CD4-positive, alpha-beta T cell (primary cell): ENCODE measurements at regions not wholly inside any gene's neighbourhood (a gene's known extent, or its start where the extent isn't known, plus 50 kb on each side); places are given as distances from the start of the nearest gene placed in this dataset.

ENCODE experiments used
- ATAC-seq: fragments of 200-7000 bp; cut with Tn5 transposase; one replicate; pipeline ENCODE4 v1.10.0; 2022; ENCODE audit warnings: mild to moderate bottlenecking; ENCODE audit not compliant: poor library complexity
- CTCF ChIA-PET: fragments of 350-600 bp; sonication (Branson Sonifier 250); formaldehyde crosslinking; loops from one replicate; lab custom pipeline; 2021; ENCODE audit warnings: antibody characterized with exemption, inconsistent platforms; lab: Charles Lee
- POLR2A ChIA-PET: fragments of 350-600 bp; sonication (Branson Sonifier 250); formaldehyde crosslinking; loops from one replicate; lab custom pipeline; 2021; ENCODE audit warnings: antibody characterized with exemption, inconsistent platforms; lab: Charles Lee
- DNase-seq, 14 experiments: peaks; one replicate each; pipeline ENCODE4 v3.0.0-alpha.2; 2013 to 2020; ENCODE audit warnings: mixed read lengths in 2 of 14
- H3K27ac ChIP-seq, 2 donors: one replicate each; pipeline versions ENCODE4 v1.5.1 to v1.7.0; 2013; ENCODE audit warnings: low read length in 2 of 2, low read depth in 1 of 2, mild to moderate bottlenecking in 1 of 2
- H3K27me3 ChIP-seq, 2 experiments: 1 replicate in 1 of 2; 2 replicates in 1 of 2; pipeline versions ENCODE4 v1.6.1 to v1.7.0; 2013; ENCODE audit warnings: low read length in 2 of 2, control low read depth in 1 of 2, mild to moderate bottlenecking in 1 of 2, moderate library complexity in 1 of 2; ENCODE audit not compliant: insufficient read depth in 2 of 2, control insufficient read depth in 1 of 2
- H3K36me3 ChIP-seq: one replicate; pipeline ENCODE4 v1.6.1; 2013; ENCODE audit warnings: low read length, control low read depth; ENCODE audit not compliant: insufficient read depth
- H3K4me1 ChIP-seq: one replicate; pipeline ENCODE4 v1.6.1; 2013; ENCODE audit warnings: low read length, control low read depth; ENCODE audit not compliant: insufficient read depth
- H3K4me3 ChIP-seq: one replicate; pipeline ENCODE4 v1.5.1; 2013; ENCODE audit warnings: mild to moderate bottlenecking, low read length, moderate library complexity
- H3K9me3 ChIP-seq, 2 experiments: 1 replicate in 1 of 2; 2 replicates in 1 of 2; pipeline versions ENCODE4 v1.6.1 to v1.7.0; 2013; ENCODE audit warnings: low read length in 2 of 2, mild to moderate bottlenecking in 2 of 2, control low read depth in 1 of 2, moderate library complexity in 1 of 2; ENCODE audit not compliant: control insufficient read depth in 1 of 2, insufficient read depth in 1 of 2
- H3K27ac Mint-ChIP-seq: one replicate; pipeline ENCODE4 v1.8.0; 2020; ENCODE audit warnings: mixed read lengths
- H3K27me3 Mint-ChIP-seq: one replicate; pipeline ENCODE4 v1.8.0; 2021; ENCODE audit warnings: mixed read lengths
- H3K36me3 Mint-ChIP-seq: one replicate; pipeline ENCODE4 v1.8.0; 2021; ENCODE audit warnings: low read depth, mixed read lengths
- H3K4me1 Mint-ChIP-seq: one replicate; pipeline ENCODE4 v1.8.0; 2021; ENCODE audit warnings: low read depth, mixed read lengths
- H3K4me3 Mint-ChIP-seq: one replicate; pipeline ENCODE4 v1.8.0; 2020; ENCODE audit warnings: mild to moderate bottlenecking, mixed read lengths
- H3K9me3 Mint-ChIP-seq: one replicate; pipeline ENCODE4 v1.8.0; 2020; ENCODE audit warnings: mixed read lengths
- intact Hi-C, 2 experiments: fragments of 100-400 bp; cut with DNase I in 1 of 2; cut with micrococcal nuclease in 1 of 2; formaldehyde crosslinking; loops; one replicate each; pipeline versions ENCODE4 v1.15.1 to v1.9.0; 2023 to 2025; cut with DNase I, micrococcal nuclease
- TF ChIP-seq, protein P1 (sequence below): fragments of 200-600 bp; IDR thresholded peaks from one replicate; pipeline ENCODE4 v1.8.0; 2022; ENCODE audit warnings: antibody characterized with exemption, mild to moderate bottlenecking

DNA sequence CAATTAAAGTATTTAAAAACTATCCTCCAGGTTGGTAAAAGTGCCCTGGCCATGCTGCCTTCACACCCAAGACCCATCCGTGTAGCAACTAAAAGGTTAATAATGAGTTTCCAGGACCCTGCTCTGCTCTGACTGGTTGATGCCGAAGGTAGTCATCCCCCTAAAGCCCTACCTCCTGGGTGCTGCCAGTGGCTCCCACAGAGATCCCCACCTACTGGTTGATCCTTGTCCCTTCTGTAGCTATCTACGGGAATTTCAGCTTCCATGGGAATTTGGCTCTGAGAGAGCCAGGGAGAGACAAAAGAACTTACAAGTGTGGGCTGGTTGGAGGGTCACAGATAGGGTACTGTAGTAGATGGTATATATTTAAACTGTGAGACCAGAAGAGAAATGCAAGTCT, 110.6 kb upstream of the NANOGP8 start:
- Histone ChIP-seq H3K36me3 (no peaks in the 10 kb centered on the region), H3K4me1 (no peaks in the 10 kb centered on the region), H3K4me3 (no peak overlapping the region), H3K27me3 (no peaks in the 10 kb centered on the region), H3K9me3 (peaks cover 0 to 15% of the 10 kb centered on the region in 2 experiments), H3K27ac (no peak overlapping the region)
- CTCF ChIA-PET = no interaction called here
- intact Hi-C loops = no loop called here
- DNase-seq (no peak), ATAC-seq (no peak)
- Mint-ChIP-seq H3K36me3 (no peaks in the 10 kb centered on the region), H3K9me3 (peaks cover 9% of the 10 kb centered on the region), H3K27ac (no peak overlapping the region), H3K4me3 (no peak overlapping the region), H3K4me1 (no peaks in the 10 kb centered on the region), H3K27me3 (peaks cover 6% of the 10 kb centered on the region)
- TF ChIP-seq, protein P1, sequence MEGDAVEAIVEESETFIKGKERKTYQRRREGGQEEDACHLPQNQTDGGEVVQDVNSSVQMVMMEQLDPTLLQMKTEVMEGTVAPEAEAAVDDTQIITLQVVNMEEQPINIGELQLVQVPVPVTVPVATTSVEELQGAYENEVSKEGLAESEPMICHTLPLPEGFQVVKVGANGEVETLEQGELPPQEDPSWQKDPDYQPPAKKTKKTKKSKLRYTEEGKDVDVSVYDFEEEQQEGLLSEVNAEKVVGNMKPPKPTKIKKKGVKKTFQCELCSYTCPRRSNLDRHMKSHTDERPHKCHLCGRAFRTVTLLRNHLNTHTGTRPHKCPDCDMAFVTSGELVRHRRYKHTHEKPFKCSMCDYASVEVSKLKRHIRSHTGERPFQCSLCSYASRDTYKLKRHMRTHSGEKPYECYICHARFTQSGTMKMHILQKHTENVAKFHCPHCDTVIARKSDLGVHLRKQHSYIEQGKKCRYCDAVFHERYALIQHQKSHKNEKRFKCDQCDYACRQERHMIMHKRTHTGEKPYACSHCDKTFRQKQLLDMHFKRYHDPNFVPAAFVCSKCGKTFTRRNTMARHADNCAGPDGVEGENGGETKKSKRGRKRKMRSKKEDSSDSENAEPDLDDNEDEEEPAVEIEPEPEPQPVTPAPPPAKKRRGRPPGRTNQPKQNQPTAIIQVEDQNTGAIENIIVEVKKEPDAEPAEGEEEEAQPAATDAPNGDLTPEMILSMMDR = no peak
- POLR2A ChIA-PET = no interaction called here

DNA sequence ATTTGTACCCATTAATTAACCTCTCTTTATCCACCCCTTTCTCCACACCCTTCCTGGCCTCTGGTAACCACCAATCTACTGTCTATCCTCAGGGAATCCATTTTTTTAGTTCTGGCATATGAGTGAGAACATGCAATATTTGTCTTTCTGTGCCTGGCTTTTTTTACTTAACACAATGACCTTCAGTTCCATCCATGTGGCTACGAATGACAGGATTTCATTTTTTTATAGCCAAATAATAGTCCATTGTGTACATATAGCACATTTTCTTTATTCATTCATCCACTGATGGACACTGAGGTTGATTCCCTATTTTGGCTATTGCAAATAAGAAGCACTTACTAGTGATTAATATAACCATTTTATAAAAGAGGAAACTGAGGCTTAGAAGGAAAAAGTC, 109.9 kb upstream of the NANOGP8 start:
- H3K27me3 ChIP-seq = no peaks in the 10 kb centered on the region
- CTCF ChIA-PET = interaction anchor here (1.1 kb wide), 1 partner anchor 20 kb away, joined by 3 read pairs; no protein-coding TSS in a partner anchor
- TF ChIP-seq, protein P1 = no peak
- H3K4me3 Mint-ChIP-seq = no peak overlapping the region
- no peaks in the 10 kb centered on the region for H3K36me3 ChIP-seq
- no peaks in the 10 kb centered on the region for H3K4me1 Mint-ChIP-seq
- no peaks in the 10 kb centered on the region for H3K4me1 ChIP-seq
- H3K27ac ChIP-seq = no peak overlapping the region
- peaks cover 9% of the 10 kb centered on the region for H3K9me3 Mint-ChIP-seq
- ATAC-seq (no peak), DNase-seq (no peak)
- no peak overlapping the region for H3K27ac Mint-ChIP-seq
- no peaks in the 10 kb centered on the region for H3K36me3 Mint-ChIP-seq
- H3K4me3 ChIP-seq = no peak overlapping the region
- H3K27me3 Mint-ChIP-seq = peaks cover 6% of the 10 kb centered on the region
- POLR2A ChIA-PET = no interaction called here
- peaks cover 0 to 15% of the 10 kb centered on the region in 2 experiments for H3K9me3 ChIP-seq
- intact Hi-C loops = no loop called here

DNA sequence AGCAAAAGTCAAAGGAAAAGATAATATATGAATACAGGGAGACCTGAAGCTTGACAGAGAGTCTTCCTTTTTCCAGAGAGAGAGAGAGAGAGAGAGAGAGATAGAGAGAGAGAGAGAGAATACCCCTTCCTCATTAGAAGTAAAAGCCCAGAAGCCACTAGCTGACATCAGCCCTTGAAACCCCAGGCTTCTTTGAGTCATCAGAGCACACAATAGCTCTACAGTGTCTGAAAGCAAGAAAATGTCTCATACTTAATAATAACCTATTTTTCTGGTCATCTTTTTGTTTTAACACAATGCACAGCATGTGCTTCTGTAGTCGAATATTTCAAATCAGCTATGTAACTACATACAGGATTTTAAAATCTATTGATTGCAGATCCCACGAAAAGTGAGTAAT, 109.2 kb upstream of the NANOGP8 start:
- no peak for ATAC-seq

More for the DNA sequence above, 109.2 kb upstream of the NANOGP8 start:
- no peaks in the 10 kb centered on the region for H3K36me3 Mint-ChIP-seq
- H3K27me3 ChIP-seq = no peaks in the 10 kb centered on the region
- no peak overlapping the region for H3K27ac Mint-ChIP-seq
- no peak overlapping the region for H3K27ac ChIP-seq
- intact Hi-C loops = no loop called here
- H3K4me1 ChIP-seq = no peaks in the 10 kb centered on the region
- ChIA-PET POLR2A (no interaction called here), CTCF (interaction anchor here (1.1 kb wide), 1 partner anchor 21 kb away, joined by 3 read pairs; no protein-coding TSS in a partner anchor)
- peaks cover 9% of the 10 kb centered on the region for H3K9me3 Mint-ChIP-seq
- TF ChIP-seq, protein P1 = no peak
- no peak for DNase-seq
- no peaks in the 10 kb centered on the region for H3K4me1 Mint-ChIP-seq
- peaks cover 6% of the 10 kb centered on the region for H3K27me3 Mint-ChIP-seq
- H3K9me3 ChIP-seq = peaks cover 0 to 15% of the 10 kb centered on the region in 2 experiments
- H3K4me3 Mint-ChIP-seq = no peak overlapping the region
- H3K36me3 ChIP-seq = no peaks in the 10 kb centered on the region
- no peak overlapping the region for H3K4me3 ChIP-seq
